Dendritic cell treated with granulocyte-macrophage colony-stimulating factor and Interleukin-4, amounts not matched to agents 40 ng/mL and 50 ng/mL, for 4 days (primary cell): ENCODE measurements at regions not wholly inside any gene's neighbourhood (a gene's known extent, or its start where the extent isn't known, plus 50 kb on each side); places are given as distances from the start of the nearest gene placed in this dataset.
"Not testable (repeated sequence)": the region's sequence is repeated elsewhere in the genome, so short reads cannot be mapped to it uniquely, and the experiment has no call there.

Experiments
- H3K27ac Mint-ChIP-seq: one replicate; pipeline ENCODE4 v1.8.0; 2022; ENCODE audit warnings: mild to moderate bottlenecking, mixed read lengths
- H3K27me3 Mint-ChIP-seq: one replicate; pipeline ENCODE4 v1.8.0; 2022; ENCODE audit warnings: mild to moderate bottlenecking, mixed read lengths
- H3K36me3 Mint-ChIP-seq: one replicate; pipeline ENCODE4 v1.8.0; 2022; ENCODE audit warnings: low read depth, mixed read lengths
- H3K4me1 Mint-ChIP-seq: one replicate; pipeline ENCODE4 v1.8.0; 2022; ENCODE audit warnings: low read depth, mixed read lengths
- H3K4me3 Mint-ChIP-seq: one replicate; pipeline ENCODE4 v1.8.0; 2022; ENCODE audit warnings: mild to moderate bottlenecking, moderate library complexity, mixed read lengths
- H3K9me3 Mint-ChIP-seq: one replicate; pipeline ENCODE4 v1.8.0; 2022; ENCODE audit warnings: mixed read lengths
- intact Hi-C: fragments of 100-400 bp; cut with micrococcal nuclease; formaldehyde crosslinking; loops from one replicate; pipeline ENCODE4 v1.15.0; 2022

- Mint-ChIP-seq H3K9me3 (no peaks in the 10 kb centered on the region), H3K27ac (no peak overlapping the region), H3K4me1 (no peaks in the 10 kb centered on the region), H3K27me3 (no peaks in the 10 kb centered on the region), H3K4me3 (no peak overlapping the region), H3K36me3 (no peaks in the 10 kb centered on the region)
- intact Hi-C loops = no loop called here
Measured at GRCh38 chr2:3110994-3111666, 266.5 kb downstream of the EIPR1 start.

- Mint-ChIP-seq H3K9me3 (no peaks in the 10 kb centered on the region), H3K4me3 (no peak overlapping the region), H3K4me1 (no peaks in the 10 kb centered on the region), H3K27me3 (no peaks in the 10 kb centered on the region), H3K36me3 (no peaks in the 10 kb centered on the region), H3K27ac (no peak overlapping the region)
- intact Hi-C loops = no loop called here
Measured at GRCh38 chr2:3110555-3110954, 267.1 kb downstream of the EIPR1 start.

GRCh38 chr2:3108710-3109702, 268.6 kb downstream of the EIPR1 start:
- intact Hi-C loops = no loop called here
- Mint-ChIP-seq H3K36me3 (no peaks in the 10 kb centered on the region), H3K4me1 (no peaks in the 10 kb centered on the region), H3K27me3 (peaks cover 5% of the 10 kb centered on the region), H3K4me3 (no peak overlapping the region), H3K9me3 (no peaks in the 10 kb centered on the region), H3K27ac (no peak overlapping the region)

- Mint-ChIP-seq H3K4me1 (no peaks in the 10 kb centered on the region), H3K9me3 (no peaks in the 10 kb centered on the region), H3K36me3 (no peaks in the 10 kb centered on the region), H3K4me3 (no peak overlapping the region), H3K27me3 (peaks cover 8% of the 10 kb centered on the region), H3K27ac (no peak overlapping the region)
- intact Hi-C loops = no loop called here
Measured at GRCh38 chr2:3108105-3108504, 269.5 kb downstream of the EIPR1 start.

- no peaks in the 10 kb centered on the region for H3K4me1 Mint-ChIP-seq
- H3K9me3 Mint-ChIP-seq = no peaks in the 10 kb centered on the region
- intact Hi-C loops = no loop called here
- no peaks in the 10 kb centered on the region for H3K36me3 Mint-ChIP-seq
- H3K4me3 Mint-ChIP-seq = no peak overlapping the region
- H3K27me3 Mint-ChIP-seq = peaks cover 13% of the 10 kb centered on the region
- H3K27ac Mint-ChIP-seq = no peak overlapping the region
Measured at GRCh38 chr2:3107567-3107966, 270.1 kb downstream of the EIPR1 start.

GRCh38 chr2:3105814-3106569, 271.6 kb downstream of the EIPR1 start:
- intact Hi-C loops = no loop called here
- Mint-ChIP-seq H3K27me3 (peaks cover 13% of the 10 kb centered on the region), H3K36me3 (no peaks in the 10 kb centered on the region), H3K4me1 (no peaks in the 10 kb centered on the region), H3K4me3 (no peak overlapping the region), H3K9me3 (no peaks in the 10 kb centered on the region), H3K27ac (no peak overlapping the region)

GRCh38 chr2:3104958-3105813, 272.4 kb downstream of the EIPR1 start:
- H3K27me3 Mint-ChIP-seq = peaks cover 13% of the 10 kb centered on the region
- H3K27ac Mint-ChIP-seq, H3K4me3 Mint-ChIP-seq, H3K36me3 Mint-ChIP-seq, intact Hi-C loops, H3K9me3 Mint-ChIP-seq, H3K4me1 Mint-ChIP-seq: not testable (repeated sequence)

GRCh38 chr2:3104261-3104660, 273.4 kb downstream of the EIPR1 start:
- Mint-ChIP-seq H3K36me3 (no peaks in the 10 kb centered on the region), H3K27ac (no peak overlapping the region), H3K4me3 (no peak overlapping the region), H3K9me3 (no peaks in the 10 kb centered on the region), H3K4me1 (peaks cover 4% of the 10 kb centered on the region), H3K27me3 (peaks cover 16% of the 10 kb centered on the region)
- intact Hi-C loops = no loop called here

GRCh38 chr2:3102922-3103569, 274.6 kb downstream of the EIPR1 start:
- Mint-ChIP-seq H3K27ac (no peak overlapping the region), H3K4me3 (no peak overlapping the region), H3K9me3 (no peaks in the 10 kb centered on the region), H3K4me1 (peaks cover 4% of the 10 kb centered on the region), H3K27me3 (peaks cover 16% of the 10 kb centered on the region), H3K36me3 (no peaks in the 10 kb centered on the region)
- intact Hi-C loops = no loop called here

GRCh38 chr2:3102081-3102921, 275.3 kb downstream of the EIPR1 start:
- H3K27ac Mint-ChIP-seq = no peak overlapping the region
- no peak overlapping the region for H3K4me3 Mint-ChIP-seq
- H3K36me3 Mint-ChIP-seq = no peaks in the 10 kb centered on the region
- H3K4me1 Mint-ChIP-seq = peaks cover 4% of the 10 kb centered on the region
- intact Hi-C loops = no loop called here
- H3K9me3 Mint-ChIP-seq = no peaks in the 10 kb centered on the region
- peaks cover 18% of the 10 kb centered on the region for H3K27me3 Mint-ChIP-seq

GRCh38 chr2:3101016-3101942, 276.3 kb downstream of the EIPR1 start:
- Mint-ChIP-seq H3K9me3 (no peaks in the 10 kb centered on the region), H3K4me3 (no peak overlapping the region), H3K27me3 (peaks cover 18% of the 10 kb centered on the region), H3K4me1 (peaks cover 4% of the 10 kb centered on the region), H3K36me3 (no peaks in the 10 kb centered on the region), H3K27ac (no peak overlapping the region)
- intact Hi-C loops = no loop called here
